IPS-NIHi11 (cell line): ENCODE measurements at regions not wholly inside any gene's neighbourhood (a gene's known extent, or its start where the extent isn't known, plus 50 kb on each side); places are given as distances from the start of the nearest gene placed in this dataset.
"Not testable (repeated sequence)": the region's sequence is repeated elsewhere in the genome, so short reads cannot be mapped to it uniquely, and the experiment has no call there.

Experiments used
- DNase-seq: peaks from one replicate; pipeline ENCODE4 v3.0.0; 2012; ENCODE audit warnings: mixed read lengths, low spot score

GRCh38 chr6:84872996-84873723, 108.8 kb upstream of the TBX18 start:
- no peak for DNase-seq

DNA sequence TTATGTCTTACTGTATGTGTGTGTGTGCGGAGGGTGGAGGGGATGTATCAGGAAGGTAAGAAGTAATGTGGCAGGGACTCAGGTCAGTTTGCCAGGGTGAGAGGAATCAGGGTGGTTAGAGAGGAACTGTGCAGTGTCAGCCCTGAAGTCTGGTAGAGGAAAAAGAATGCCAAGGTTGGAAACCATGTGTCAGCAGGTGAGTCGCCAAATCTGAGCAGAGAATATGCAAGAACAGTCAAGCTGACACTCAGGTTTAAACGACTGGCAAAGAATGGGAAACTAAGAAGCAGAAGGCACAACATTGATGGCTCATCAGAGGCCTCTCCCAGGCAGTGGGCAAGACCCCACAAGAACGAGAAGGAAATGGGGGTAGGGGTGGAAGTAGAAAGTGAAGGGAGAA, 107.5 kb upstream of the TBX18 start:
- DNase-seq, result no peak

GRCh38 chr6:84870672-84871071, 106.3 kb upstream of the TBX18 start:
- no peak for DNase-seq

- DNase-seq, result no peak
These were observed 103.8 kb upstream of the TBX18 start for GRCh38 chr6:84868149-84868548.

- DNase-seq, result no peak
These were observed 103.1 kb upstream of the TBX18 start for GRCh38 chr6:84867521-84867920.

- DNase-seq, result no peak
These were observed 102.3 kb upstream of the TBX18 start for GRCh38 chr6:84866715-84867114.

- not testable (repeated sequence) for DNase-seq
These were observed 101.0 kb upstream of the TBX18 start for GRCh38 chr6:84865372-84865771.

DNA sequence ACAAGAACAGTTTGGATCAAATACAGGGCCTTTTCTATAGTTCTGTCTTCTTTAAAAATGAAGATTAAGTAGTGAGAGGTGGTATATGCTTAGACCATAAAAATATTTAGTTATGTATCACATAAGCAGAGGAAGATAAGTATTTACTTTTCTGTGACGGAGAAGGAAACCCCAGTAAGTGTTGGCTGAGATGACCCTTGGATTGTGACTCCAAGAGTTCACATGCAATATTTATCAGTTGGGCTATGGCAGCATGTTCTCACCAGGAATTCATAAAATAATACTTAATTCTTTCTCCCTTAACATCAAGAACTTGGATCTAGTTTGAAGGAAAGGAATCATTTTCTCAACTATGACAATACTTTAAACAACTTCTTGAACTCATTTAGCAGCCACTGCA, 98.4 kb upstream of the TBX18 start:
- no peak for DNase-seq

DNA sequence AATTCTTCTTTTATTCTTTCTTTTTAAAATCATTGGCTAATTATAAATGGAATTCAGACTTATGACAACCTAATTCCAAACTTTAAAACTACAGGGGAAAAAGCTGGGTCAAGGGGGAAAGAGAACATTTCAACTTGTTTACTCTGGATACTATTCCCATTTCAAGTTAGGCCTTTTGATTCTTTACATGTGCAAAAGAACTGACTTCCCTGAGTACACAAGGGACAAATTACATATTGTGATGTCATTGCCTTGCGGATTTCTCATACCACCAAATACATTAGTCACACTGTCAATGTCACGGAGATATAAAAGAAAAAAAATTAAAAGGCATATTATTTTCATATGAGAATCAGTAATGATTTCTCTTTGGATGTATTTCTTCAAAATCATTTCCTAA, 96.5 kb upstream of the TBX18 start:
- DNase-seq, result no peak

DNA sequence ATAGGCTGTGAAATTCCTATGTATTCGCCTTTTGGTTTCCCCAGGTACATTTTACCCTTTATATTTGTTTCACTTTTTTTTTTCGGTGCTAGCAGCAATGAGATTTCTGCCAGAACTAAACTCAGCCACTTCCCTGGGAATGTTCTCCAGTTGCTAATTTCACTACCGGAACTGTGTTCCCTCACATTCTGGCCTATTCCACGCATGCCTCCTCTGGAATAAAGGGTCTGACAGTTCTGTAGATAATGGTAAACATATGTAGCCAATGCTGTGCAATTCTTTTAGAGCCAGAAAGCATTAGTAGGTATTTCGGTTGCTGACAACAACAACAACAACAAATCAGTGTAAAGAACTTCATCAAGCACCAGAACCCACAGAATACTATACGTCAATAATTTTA, 96.1 kb upstream of the TBX18 start:
- DNase-seq, result no peak

DNA sequence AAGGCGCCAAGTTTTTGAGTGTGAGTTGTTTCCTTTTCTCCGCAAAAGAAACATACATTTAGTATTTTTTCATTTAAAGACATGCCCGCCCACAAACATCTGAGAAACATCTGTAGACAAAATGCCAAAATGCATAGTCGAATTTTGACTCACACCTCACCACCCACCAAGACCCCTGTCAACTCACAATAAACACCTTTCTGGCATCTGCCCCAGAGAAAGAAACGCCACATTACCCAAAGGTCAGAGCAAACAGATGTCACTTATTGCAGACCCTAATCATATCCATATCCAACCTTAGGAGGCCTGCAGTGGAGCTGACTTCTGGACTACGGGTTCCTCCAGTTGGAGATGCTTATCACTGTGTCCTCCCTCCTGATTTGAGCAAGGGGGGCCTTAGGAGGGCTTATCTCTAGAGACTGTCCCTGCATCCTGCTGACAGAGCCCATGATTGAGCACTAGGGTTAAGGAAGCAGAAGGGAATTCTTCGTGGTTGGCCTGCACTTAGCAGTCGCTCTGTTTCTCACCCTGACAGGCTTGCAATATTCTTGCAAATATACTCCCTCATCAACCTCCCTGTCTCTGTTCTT, 90.5 kb upstream of the TBX18 start:
- no peak for DNase-seq

DNA sequence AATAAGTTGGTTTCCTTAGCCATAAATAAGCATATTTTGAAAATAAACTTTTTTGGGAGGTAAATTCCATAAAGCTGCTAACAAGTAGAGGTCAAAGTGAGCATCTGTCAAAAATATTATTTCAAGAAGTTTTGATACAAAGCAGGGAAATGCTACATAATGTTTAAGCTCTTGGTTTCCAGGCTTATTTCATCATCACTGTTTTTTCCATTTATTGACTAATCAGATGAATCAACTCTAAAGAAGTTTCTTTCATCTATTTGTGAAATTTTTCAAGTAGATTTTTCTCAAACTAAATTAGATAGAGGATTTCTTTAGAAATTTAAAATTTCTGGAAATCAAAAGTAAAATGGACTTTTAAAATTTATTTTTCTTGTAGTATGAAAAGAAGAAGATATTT, 89.5 kb upstream of the TBX18 start:
- DNase-seq, result no peak

DNA sequence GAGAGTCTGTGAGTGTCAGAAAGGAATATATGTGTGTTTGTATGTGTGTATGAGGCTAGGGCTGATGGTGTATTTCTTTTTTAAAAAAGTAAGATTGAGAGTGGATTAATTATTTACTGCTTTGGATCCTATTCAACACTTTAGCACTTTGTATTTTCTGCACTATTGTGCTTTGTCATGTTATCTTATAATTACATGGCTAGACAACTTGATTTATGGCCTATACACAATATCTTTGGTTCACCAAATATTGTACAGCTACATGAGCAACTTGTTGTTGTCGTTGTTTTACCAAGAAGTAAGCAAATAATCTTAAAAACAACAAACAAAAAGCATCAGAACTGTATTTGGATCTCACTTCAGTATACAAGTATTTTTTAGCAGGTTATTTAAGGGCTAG, 84.6 kb upstream of the TBX18 start:
- no peak for DNase-seq

GRCh38 chr6:84847390-84848160, 83.2 kb upstream of the TBX18 start:
- no peak for DNase-seq

- no peak for DNase-seq
These were observed 78.2 kb upstream of the TBX18 start for GRCh38 chr6:84842525-84843166.

DNA sequence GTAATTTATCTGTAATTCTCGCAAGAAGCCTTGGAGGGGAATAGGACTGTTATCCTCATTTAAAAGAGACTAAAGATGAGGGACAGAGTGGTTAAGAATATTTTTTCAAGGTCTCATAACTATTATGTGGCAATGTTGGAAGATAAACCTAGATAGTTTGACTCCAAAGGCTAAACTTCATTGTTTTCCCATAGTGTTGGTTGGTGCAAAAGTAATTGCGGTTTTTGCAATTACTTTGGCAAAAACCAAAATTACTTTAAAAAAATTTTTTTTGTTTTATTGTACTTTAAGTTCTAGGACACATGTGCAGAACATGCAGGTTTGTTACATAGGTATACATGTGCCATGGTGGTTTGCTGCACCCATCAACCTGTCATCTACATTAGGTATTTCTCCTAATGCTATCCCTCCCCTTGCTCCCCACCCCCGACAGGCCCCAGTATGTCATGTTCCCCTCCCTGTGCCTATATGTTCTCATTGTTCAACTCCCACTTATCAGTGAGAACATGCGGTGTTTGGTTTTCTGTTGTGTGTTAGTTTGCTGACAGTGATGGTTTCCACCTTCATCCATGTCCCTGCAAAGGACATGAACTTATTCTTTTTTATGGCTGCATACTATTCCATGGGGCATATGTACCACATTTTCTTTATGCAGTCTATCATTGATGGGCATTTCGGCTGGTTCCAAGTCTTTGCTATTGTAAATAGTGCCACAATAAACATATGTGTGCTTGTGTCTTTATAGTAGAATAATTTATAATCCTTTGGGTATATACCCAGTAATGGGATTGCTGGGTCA, 72.9 kb upstream of the TBX18 start:
- DNase-seq, result not testable (repeated sequence)

DNA sequence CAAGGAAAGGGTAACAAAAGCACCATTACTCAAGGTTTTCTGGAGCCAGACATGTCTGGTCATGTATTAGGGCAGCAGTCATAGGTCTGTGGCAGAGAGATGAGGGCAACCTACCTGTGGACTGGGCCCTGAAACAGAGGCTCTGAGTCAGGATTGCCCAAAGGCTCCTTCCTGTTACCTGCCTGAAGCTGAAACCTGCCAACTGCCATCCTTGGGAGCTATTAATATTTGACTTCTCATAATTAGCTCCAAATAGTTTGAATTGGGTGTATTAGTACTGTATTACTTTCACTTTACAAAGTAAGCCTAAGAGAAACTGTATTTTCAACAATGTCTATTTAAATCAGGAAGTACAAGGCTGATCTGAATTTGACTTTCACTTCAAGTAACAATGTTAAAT, 72.0 kb upstream of the TBX18 start:
- no peak for DNase-seq

GRCh38 chr6:84835340-84835739, 70.9 kb upstream of the TBX18 start:
- DNase-seq, result no peak

GRCh38 chr6:84831924-84832323, 67.5 kb upstream of the TBX18 start:
- not testable (repeated sequence) for DNase-seq

DNA sequence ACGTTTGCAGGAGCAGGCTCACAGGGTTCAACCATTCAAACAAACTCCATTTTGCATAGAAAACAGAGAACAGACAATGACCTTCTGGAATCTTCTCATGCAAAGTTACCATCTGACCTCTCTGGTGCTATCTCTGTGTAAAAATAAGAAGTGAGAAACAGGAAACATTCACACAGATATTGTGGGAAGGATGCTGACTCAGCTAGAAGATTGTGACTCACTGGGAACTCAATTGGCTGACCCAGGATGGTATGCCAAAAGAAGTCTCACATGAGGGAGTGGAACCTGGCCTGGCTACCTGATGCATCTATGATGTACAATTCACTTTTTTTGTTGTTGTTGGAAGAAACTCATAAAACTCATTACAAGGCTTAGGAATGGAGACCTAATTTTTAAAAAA, 61.1 kb upstream of the TBX18 start:
- no peak for DNase-seq

DNA sequence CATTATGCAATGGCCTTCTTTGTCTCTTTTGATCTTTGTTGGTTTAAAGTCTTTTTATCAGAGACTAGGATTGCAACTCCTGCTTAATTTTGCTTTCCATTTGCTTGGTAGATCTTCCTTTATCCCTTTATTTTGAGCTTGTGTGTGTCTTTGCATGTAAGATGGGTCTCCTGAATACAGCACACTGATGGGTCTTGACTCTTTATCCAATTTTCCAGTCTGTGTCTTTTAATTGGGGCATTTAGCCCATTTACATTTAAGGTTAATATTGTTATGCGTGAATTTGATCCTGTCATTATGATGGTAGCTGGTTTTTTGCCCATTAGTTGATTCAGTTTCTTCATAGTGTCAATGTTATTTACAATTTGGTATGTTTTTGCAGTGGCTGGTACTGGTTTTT, 56.9 kb upstream of the TBX18 start:
- DNase-seq, result not testable (repeated sequence)

- DNase-seq, result no peak
These were observed 52.3 kb upstream of the TBX18 start for GRCh38 chr6:84816741-84817140.
